AG09309 (cell line): ENCODE measurements at regions not wholly inside any gene's neighbourhood (a gene's known extent, or its start where the extent isn't known, plus 50 kb on each side); places are given as distances from the start of the nearest gene placed in this dataset.
"Not testable (repeated sequence)": the region's sequence is repeated elsewhere in the genome, so short reads cannot be mapped to it uniquely, and the experiment has no call there.

ENCODE experiments used
- DNase-seq: peaks from one replicate; pipeline ENCODE4 v3.0.0-alpha.2; 2010; ENCODE audit warnings: low read depth
- H3K4me3 ChIP-seq: 2 replicates; pipeline ENCODE4 v1.5.1; 2011; ENCODE audit warnings: mild to moderate bottlenecking, low read depth, low read length, moderate library complexity; ENCODE audit not compliant: control insufficient read depth
- CTCF ChIP-seq: IDR thresholded peaks from 2 replicates; pipeline ENCODE4 v1.5.1; 2011; ENCODE audit warnings: mild to moderate bottlenecking, low read depth, low read length, inconsistent platforms; ENCODE audit not compliant: insufficient read depth, control insufficient read depth; ENCODE audit errors: missing control alignments

GRCh38 chr5:58182287-58182841, 277.5 kb downstream of the PLK2 start:
- TF ChIP-seq CTCF: no peak
- no peak for DNase-seq
- H3K4me3 ChIP-seq: no peak overlapping the region

- TF ChIP-seq CTCF: no peak
- DNase-seq: no peak
These were observed 278.2 kb downstream of the PLK2 start for GRCh38 chr5:58181578-58182286.

GRCh38 chr5:58172946-58173345, 286.9 kb downstream of the PLK2 start:
- H3K4me3 ChIP-seq: no peak overlapping the region
- DNase-seq: no peak
- TF ChIP-seq CTCF: no peak

More at GRCh38 chr5:58181578-58182286, 278.2 kb downstream of the PLK2 start:
- H3K4me3 ChIP-seq: no peak overlapping the region

- H3K4me3 ChIP-seq: no peak overlapping the region
- TF ChIP-seq CTCF: no peak
These were observed 294.7 kb downstream of the PLK2 start for GRCh38 chr5:58165152-58165551.

GRCh38 chr5:58161889-58162288, 298.0 kb downstream of the PLK2 start:
- DNase-seq, H3K4me3 ChIP-seq: not testable (repeated sequence)

More at GRCh38 chr5:58165152-58165551, 294.7 kb downstream of the PLK2 start:
- DNase-seq: no peak

GRCh38 chr5:58156973-58157701, 302.7 kb downstream of the PLK2 start:
- no peak for TF ChIP-seq CTCF
- H3K4me3 ChIP-seq: no peak overlapping the region
- no peak for DNase-seq

- DNase-seq: peak; percentile 29
- no peak overlapping the region for H3K4me3 ChIP-seq
- no peak for TF ChIP-seq CTCF
These were observed 303.5 kb downstream of the PLK2 start for GRCh38 chr5:58156361-58156760.
